Skeletal muscle cell (primary cell): ENCODE measurements at regions not wholly inside any gene's neighbourhood (a gene's known extent, or its start where the extent isn't known, plus 50 kb on each side); places are given as distances from the start of the nearest gene placed in this dataset.
A peak's percentile ranks its signal among the peaks of the same experiment; 100 is the strongest.

Experiments
- DNase-seq: peaks from one replicate; pipeline ENCODE4 v3.0.0-alpha.2; 2010; ENCODE audit warnings: low read depth
- H3K4me3 ChIP-seq: 2 replicates; pipeline ENCODE4 v1.5.1; 2011; ENCODE audit warnings: low read depth, mild to moderate bottlenecking, control low read depth, low read length, moderate library complexity

- no peak overlapping the region for H3K4me3 ChIP-seq
- DNase-seq, result no peak
These were observed 238.8 kb upstream of the WWC1 start for GRCh38 chr5:168052686-168053085.

DNA sequence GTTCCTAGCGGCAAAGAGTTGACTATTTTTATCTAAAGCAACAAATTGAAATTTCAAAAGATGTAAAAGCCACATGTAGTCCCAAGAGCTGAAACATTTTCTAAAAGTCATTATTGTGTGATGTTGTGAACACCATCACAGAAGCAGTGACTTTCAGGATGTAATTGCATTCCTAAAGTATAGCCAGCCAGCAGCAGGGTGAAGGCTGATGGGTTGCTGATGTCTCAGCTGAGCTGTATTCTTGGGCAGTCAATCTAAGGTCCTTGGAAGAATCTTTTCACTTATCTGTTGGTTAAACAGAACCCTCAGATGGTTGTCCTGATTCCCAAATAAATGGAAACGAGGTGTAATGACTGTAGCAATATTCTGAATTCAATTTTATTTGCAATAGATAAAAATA, 237.4 kb upstream of the WWC1 start:
- no peak for DNase-seq
- H3K4me3 ChIP-seq, result no peak overlapping the region

DNA sequence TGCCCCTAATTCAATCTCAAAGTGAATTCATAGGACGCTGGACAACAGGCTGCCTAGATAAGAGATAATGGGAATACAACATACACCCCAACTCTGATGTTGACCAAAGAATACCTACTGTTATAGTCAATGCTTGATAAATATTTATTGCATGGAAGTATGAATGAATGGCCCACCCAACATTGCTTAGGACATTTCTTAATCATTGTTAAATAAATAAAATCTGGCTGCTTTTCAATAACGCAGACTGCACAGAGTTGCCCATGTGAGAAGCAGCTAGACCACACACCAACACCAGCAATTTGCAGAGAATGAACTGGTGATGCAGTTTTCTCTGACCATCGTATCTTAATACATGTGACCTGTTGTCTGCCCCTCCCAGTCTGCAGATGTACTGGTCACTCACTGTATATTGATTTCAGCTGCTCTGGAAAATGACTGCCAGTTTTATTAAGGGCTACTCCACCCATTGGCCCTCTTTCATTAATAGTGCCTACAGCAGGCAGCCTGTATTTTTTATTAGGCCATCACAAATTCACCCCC, 236.2 kb upstream of the WWC1 start:
- no peak for DNase-seq
- no peak overlapping the region for H3K4me3 ChIP-seq

GRCh38 chr5:168055961-168056360, 235.5 kb upstream of the WWC1 start:
- no peak for DNase-seq
- H3K4me3 ChIP-seq, result no peak overlapping the region

DNA sequence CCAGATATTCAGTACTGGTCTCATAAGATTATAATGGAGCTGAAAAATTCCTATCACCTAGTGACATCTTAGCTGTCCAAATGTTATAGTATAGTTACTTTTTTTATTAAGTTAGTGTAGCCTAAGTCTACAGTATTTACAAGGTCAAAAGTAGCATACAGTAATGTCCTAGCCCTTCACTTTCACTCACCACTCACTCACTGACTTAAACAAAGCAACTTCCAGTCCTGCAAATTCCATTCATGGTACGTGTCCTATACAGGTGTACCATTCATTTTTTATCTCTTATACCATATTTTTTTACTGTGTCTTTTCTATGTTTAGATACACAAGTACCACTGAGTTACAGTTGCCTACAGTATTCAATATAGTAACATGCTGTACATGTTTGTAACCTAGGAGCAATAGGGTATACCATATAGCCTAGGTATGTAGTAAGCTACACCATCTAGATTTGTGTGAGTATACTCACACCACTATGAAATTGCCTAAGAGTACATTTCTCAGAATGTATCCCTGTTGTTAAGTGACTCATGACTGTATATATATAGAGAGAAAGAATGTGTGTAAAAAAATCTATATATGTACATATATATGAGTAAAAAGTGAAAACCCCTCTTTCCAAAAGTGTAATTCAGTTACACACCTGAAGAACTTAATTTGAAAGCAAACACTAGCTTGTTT, 234.8 kb upstream of the WWC1 start:
- no peak overlapping the region for H3K4me3 ChIP-seq
- no peak for DNase-seq

DNA sequence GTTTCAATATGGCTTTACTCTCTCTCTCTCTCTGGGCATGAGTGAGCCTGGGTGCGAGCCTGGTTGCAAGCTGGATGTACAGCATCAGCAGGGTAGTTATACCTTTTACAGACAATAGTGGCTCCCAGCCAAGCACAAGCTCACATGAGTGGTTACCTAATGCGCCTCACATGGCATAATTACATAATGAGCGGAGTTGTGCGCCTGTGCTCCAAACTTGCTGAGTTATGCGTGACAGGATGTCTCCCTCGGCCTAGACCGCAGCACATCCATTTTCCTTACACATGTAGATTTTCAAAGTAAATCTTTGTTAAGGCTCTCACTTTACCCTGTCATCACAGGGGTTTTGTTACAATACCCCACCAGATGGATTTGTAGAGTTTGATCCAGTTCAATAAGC, 233.5 kb upstream of the WWC1 start:
- DNase-seq, result no peak
- no peak overlapping the region for H3K4me3 ChIP-seq

- no peak overlapping the region for H3K4me3 ChIP-seq
- no peak for DNase-seq
These were observed 232.3 kb upstream of the WWC1 start for GRCh38 chr5:168059131-168059530.

GRCh38 chr5:168062239-168062638, 229.2 kb upstream of the WWC1 start:
- H3K4me3 ChIP-seq, result no peak overlapping the region
- no peak for DNase-seq

DNA sequence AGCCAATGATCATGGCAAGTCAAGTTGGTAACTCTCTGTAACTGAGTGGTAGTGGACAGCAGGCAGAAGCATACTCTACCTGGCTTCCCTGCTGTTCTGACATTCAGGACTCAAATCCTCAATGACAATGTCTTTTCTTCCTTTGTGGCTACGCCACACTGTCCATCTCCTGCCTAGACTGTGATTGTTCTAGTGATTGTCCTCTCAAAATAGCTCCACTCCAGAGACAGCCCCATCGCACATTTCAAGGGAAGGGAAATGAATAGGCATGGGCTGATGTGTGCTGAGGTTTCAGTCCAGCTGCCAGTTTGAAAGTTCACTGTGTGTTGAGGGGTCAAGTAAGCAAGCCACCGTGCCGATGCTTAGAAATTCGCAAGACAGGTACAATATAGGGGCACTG, 227.0 kb upstream of the WWC1 start:
- no peak overlapping the region for H3K4me3 ChIP-seq
- DNase-seq, result no peak

DNA sequence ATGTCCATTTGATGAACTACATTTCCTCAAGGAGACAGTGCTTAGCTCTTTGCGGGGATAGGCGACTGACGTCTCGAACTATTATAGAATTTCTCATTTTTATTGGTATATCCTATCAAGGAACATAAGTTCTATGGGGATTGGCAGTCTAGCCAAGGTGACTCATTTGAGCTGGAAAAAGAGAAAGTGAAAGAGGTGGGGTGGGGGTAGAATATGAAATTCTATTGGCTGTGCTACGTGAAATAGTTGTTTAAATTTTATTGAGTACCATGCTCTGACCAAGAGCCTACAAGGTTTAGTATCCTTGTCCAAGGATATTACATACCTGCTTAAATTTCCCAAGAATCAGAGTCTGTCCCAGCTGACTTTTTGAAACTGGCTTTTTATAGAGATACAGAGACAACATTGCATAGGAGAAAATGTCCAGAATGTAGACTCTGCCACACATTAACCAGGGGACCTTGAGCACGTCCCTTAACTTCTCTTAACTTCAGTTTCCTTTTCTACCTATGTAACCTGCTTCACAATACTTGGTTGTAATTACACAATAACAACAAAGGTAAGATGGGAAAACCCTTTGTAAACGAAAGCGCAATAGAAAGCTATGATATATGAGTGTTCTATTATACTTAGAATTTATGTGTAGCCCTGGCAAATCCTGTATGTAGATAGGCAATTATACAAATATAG, 226.4 kb upstream of the WWC1 start:
- no peak for DNase-seq
- no peak overlapping the region for H3K4me3 ChIP-seq

- no peak for DNase-seq
- H3K4me3 ChIP-seq, result no peak overlapping the region
These were observed 224.8 kb upstream of the WWC1 start for GRCh38 chr5:168066536-168067208.

GRCh38 chr5:168070761-168071160, 220.7 kb upstream of the WWC1 start:
- H3K4me3 ChIP-seq, result no peak overlapping the region
- DNase-seq, result no peak

DNA sequence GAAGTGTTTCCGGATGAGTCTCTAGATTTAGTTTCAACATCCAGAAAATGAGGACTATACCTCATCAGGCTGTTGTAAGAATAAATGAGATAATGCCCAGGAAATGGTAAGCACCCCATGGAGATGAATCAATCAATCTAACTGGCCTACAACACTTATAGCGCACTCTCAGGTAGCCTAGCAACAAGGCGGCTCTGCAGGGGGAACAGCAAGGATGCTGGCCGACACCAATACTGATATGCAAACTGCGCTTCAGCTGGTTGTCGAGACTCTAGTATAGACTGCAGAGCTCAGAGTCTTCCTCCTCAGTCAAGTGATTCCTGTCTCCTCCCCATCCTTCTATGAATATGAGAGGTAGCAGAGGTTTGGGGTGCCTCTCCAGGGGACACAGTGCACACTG, 218.8 kb upstream of the WWC1 start:
- no peak for DNase-seq
- H3K4me3 ChIP-seq, result no peak overlapping the region

GRCh38 chr5:168073311-168073710, 218.1 kb upstream of the WWC1 start:
- DNase-seq, result no peak
- no peak overlapping the region for H3K4me3 ChIP-seq

- no peak overlapping the region for H3K4me3 ChIP-seq
- DNase-seq, result no peak
These were observed 217.2 kb upstream of the WWC1 start for GRCh38 chr5:168073991-168074800.

GRCh38 chr5:168075387-168075786, 216.1 kb upstream of the WWC1 start:
- no peak overlapping the region for H3K4me3 ChIP-seq
- DNase-seq, result no peak

DNA sequence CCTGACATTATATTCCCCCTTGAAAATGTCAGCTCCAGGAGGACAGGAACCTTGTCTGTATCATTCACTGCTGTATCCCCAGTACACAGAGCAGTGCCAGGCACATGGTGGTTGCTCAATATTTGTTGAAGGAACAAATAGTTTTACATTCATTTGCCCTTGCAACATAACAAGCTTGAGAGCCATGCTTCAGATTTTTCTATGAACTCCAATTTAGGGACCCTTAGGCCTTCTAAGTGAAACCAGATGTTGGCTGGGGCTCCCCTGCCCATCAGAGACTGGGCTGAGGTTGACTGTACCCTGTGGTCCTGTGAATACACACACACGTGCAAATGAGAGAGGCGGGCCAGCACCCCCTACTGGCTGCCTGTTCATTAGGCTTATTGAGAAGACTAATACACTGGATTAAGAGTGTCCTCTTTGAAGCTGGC, 214.9 kb upstream of the WWC1 start:
- no peak overlapping the region for H3K4me3 ChIP-seq
- DNase-seq, result peak; percentile 73

DNA sequence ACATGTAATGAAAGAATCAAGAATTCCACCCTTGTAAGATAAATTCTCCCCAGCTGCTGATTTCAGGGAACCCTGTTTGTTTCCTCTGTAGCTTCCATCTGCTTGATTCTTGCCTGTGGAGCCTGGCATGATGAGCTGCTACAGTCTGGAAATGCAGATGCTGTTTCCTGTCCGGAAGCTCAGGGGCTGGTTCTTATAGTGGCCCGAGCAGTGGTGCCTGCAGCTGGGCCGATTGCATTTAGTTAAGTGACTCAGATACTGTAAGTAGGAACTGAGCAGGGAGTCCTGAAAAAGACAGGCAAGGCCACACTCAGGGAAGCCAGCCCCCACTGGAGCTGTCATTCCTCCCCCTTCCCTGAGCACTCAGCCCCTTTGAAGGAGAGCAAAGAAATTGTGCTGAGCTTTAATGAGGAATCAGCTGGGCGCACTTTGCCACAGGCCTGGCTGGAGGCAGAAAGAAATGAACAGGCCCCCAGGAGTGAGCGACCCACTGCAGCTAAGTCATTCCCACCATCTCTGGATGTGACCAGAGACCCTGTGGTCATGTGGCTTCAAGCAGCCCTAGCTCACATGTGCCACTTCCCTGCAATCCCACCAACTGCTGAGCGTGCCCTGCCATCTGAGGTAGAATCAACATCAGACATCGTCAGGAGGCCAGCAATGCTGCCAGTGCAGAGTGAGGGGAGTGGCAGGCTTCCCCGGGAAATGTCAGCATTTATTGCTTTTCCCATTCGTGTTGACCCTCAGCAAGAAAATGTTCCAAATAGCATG, 206.0 kb upstream of the WWC1 start:
- no peak overlapping the region for H3K4me3 ChIP-seq

DNA sequence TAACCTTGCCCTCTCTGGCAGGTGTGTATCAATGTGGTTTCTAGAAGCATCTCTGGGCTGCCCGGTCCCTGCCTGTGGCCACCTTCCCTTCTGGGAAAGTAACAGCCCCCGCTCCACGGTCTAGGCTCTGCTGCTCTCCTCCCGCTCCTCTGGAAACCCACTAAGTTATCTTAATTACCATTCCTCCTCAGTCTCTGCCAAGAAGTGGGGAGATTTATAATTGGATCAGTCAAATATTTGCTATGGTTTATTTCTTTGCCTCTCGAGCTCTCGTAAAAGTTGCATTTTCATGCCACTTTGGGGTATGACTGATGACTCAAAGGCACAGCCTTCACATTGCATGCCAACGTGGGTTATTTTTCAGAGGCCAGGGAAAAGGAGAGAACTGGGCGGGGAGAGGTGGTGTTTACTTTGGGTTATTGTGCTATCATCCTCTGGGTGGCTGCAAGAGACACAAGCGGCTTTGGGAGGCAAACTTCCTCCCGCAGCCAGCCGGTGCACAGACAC, 205.3 kb upstream of the WWC1 start:
- H3K4me3 ChIP-seq, result no peak overlapping the region
- DNase-seq, result no peak

More for the DNA sequence above, 206.0 kb upstream of the WWC1 start:
- no peak for DNase-seq
